GM04503 (cell line): ENCODE measurements at regions not wholly inside any gene's neighbourhood (a gene's known extent, or its start where the extent isn't known, plus 50 kb on each side); places are given as distances from the start of the nearest gene placed in this dataset.

ENCODE experiments used
- DNase-seq: peaks from one replicate; pipeline ENCODE4 v3.0.0-alpha.2; 2012; ENCODE audit warnings: low read depth

- DNase-seq: no peak
Observed at GRCh38 chr14:27958757-27959156, 807.8 kb upstream of the FOXG1 start.

GRCh38 chr14:27995691-27996090 lies 770.9 kb upstream of the FOXG1 start:
- DNase-seq: no peak

GRCh38 chr14:28001002-28001401 lies 765.6 kb upstream of the FOXG1 start:
- no peak for DNase-seq

- DNase-seq: no peak
Observed at GRCh38 chr14:28012629-28013415, 753.8 kb upstream of the FOXG1 start.

- DNase-seq: no peak
Observed at GRCh38 chr14:28020112-28020511, 746.5 kb upstream of the FOXG1 start.

GRCh38 chr14:28023853-28024252 lies 742.7 kb upstream of the FOXG1 start:
- no peak for DNase-seq

GRCh38 chr14:28052251-28052650 lies 714.3 kb upstream of the FOXG1 start:
- no peak for DNase-seq

- DNase-seq: no peak
Observed at GRCh38 chr14:28055008-28055407, 711.6 kb upstream of the FOXG1 start.

- DNase-seq: no peak
Observed at GRCh38 chr14:28057359-28058296, 709.0 kb upstream of the FOXG1 start.

GRCh38 chr14:28059254-28059653 lies 707.3 kb upstream of the FOXG1 start:
- DNase-seq: no peak

GRCh38 chr14:28061006-28061405 lies 705.6 kb upstream of the FOXG1 start:
- DNase-seq: no peak

- DNase-seq: no peak
Observed at GRCh38 chr14:28077021-28077420, 689.6 kb upstream of the FOXG1 start.

- DNase-seq: no peak
Observed at GRCh38 chr14:28083389-28083788, 683.2 kb upstream of the FOXG1 start.

GRCh38 chr14:28088125-28088524 lies 678.5 kb upstream of the FOXG1 start:
- no peak for DNase-seq

- DNase-seq: no peak
Observed at GRCh38 chr14:28097585-28097984, 669.0 kb upstream of the FOXG1 start.

GRCh38 chr14:28098856-28099255 lies 667.7 kb upstream of the FOXG1 start:
- DNase-seq: no peak

GRCh38 chr14:28102001-28102400 lies 664.6 kb upstream of the FOXG1 start:
- no peak for DNase-seq

GRCh38 chr14:28102814-28103213 lies 663.8 kb upstream of the FOXG1 start:
- no peak for DNase-seq

GRCh38 chr14:28113311-28113710 lies 653.3 kb upstream of the FOXG1 start:
- DNase-seq: no peak

GRCh38 chr14:28116716-28117115 lies 649.9 kb upstream of the FOXG1 start:
- DNase-seq: no peak

GRCh38 chr14:28119849-28120248 lies 646.7 kb upstream of the FOXG1 start:
- no peak for DNase-seq

GRCh38 chr14:28120391-28120790 lies 646.2 kb upstream of the FOXG1 start:
- no peak for DNase-seq
